Colonic mucosa (tissue), 4 donors: ENCODE measurements at regions not wholly inside any gene's neighbourhood (a gene's known extent, or its start where the extent isn't known, plus 50 kb on each side); places are given as distances from the start of the nearest gene placed in this dataset.

Experiments used
- DNase-seq: peaks from one replicate; pipeline ENCODE4 v3.0.0-alpha.2; 2020
- H3K27ac ChIP-seq: fragments of 200-600 bp; one replicate; pipeline ENCODE4 v1.8.0; 2021
- H3K27me3 ChIP-seq: fragments of 200-600 bp; one replicate; pipeline ENCODE4 v1.8.0; 2021
- H3K36me3 ChIP-seq: fragments of 200-600 bp; one replicate; pipeline ENCODE4 v1.8.0; 2021
- H3K4me1 ChIP-seq: fragments of 200-600 bp; one replicate; pipeline ENCODE4 v1.8.0; 2021; ENCODE audit warnings: mild to moderate bottlenecking
- H3K4me3 ChIP-seq: fragments of 200-600 bp; one replicate; pipeline ENCODE4 v1.8.0; 2021
- H3K9ac ChIP-seq, 2 donors: one replicate each; pipeline ENCODE4 v1.7.0; 2013; ENCODE audit warnings: control low read depth in 2 of 2, low read depth in 2 of 2, low read length in 2 of 2
- H3K9me3 ChIP-seq: fragments of 200-600 bp; one replicate; pipeline ENCODE4 v1.8.0; 2021
- intact Hi-C: fragments of 100-400 bp; cut with DNase I; formaldehyde crosslinking; loops from one replicate; pipeline ENCODE4 v1.14.1; 2022
- TF ChIP-seq, protein P1 (sequence below): fragments of 200-600 bp; IDR thresholded peaks from one replicate; pipeline ENCODE4 v1.8.0; 2022; ENCODE audit warnings: antibody characterized with exemption, mild to moderate bottlenecking
- donor health status: healthy.
- donor health status: DM: no; HTN: no; CAD: no.
- donor health status: DM: no; HTN: no; CAD: no.

DNA sequence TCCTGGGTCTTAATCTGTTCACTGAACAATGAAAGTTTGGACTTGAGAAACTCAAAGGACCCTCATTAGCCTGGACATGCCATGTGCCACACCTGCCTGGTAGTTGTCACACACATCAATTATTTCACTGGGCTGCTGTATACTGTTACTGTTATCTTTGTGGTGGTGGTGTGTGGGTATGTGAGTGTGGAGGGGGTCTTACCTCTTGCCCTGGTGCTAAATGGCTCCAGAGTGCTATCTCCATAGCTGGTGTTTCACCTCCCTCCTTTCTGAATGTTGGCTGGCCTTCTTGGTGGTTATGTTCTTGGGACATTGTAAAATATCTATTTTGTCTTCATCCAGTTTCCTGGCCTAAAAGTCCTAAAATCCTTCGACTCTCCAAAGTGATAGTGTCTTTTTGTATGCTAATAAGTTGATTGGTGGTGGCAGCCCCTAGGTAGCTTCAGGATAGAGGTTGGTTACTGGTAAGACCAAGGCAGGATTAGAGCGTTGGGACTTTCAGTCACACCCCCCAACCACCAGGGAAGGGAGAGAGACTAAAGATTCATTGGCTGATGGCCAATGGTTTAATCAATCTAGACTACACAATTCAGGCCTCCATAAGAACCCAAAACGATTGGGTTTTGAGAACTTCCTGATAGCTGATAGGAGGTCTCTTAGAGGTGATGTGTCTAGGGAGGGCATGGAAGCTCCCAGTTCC is 328.1 kb downstream of the MYCN start:
- intact Hi-C loops: no loop called here
- H3K27ac ChIP-seq: no peak overlapping the region
- H3K27me3 ChIP-seq: no peaks in the 10 kb centered on the region
- H3K36me3 ChIP-seq: no peaks in the 10 kb centered on the region
- no peaks in the 10 kb centered on the region for H3K9me3 ChIP-seq
- no peak for DNase-seq
- H3K9ac ChIP-seq: no peak overlapping the region
- TF ChIP-seq, protein P1, sequence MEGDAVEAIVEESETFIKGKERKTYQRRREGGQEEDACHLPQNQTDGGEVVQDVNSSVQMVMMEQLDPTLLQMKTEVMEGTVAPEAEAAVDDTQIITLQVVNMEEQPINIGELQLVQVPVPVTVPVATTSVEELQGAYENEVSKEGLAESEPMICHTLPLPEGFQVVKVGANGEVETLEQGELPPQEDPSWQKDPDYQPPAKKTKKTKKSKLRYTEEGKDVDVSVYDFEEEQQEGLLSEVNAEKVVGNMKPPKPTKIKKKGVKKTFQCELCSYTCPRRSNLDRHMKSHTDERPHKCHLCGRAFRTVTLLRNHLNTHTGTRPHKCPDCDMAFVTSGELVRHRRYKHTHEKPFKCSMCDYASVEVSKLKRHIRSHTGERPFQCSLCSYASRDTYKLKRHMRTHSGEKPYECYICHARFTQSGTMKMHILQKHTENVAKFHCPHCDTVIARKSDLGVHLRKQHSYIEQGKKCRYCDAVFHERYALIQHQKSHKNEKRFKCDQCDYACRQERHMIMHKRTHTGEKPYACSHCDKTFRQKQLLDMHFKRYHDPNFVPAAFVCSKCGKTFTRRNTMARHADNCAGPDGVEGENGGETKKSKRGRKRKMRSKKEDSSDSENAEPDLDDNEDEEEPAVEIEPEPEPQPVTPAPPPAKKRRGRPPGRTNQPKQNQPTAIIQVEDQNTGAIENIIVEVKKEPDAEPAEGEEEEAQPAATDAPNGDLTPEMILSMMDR: no peak
- H3K4me3 ChIP-seq: no peak overlapping the region
- no peaks in the 10 kb centered on the region for H3K4me1 ChIP-seq

- no peak overlapping the region for H3K4me3 ChIP-seq
- no peaks in the 10 kb centered on the region for H3K9me3 ChIP-seq
- H3K27ac ChIP-seq: no peak overlapping the region
- no peaks in the 10 kb centered on the region for H3K36me3 ChIP-seq
- TF ChIP-seq, protein P1: no peak
- H3K9ac ChIP-seq: no peak overlapping the region
- H3K4me1 ChIP-seq: no peaks in the 10 kb centered on the region
- intact Hi-C loops: no loop called here
- H3K27me3 ChIP-seq: no peaks in the 10 kb centered on the region
- no peak for DNase-seq
Observed at GRCh38 chr2:16266571-16266970, 326.2 kb downstream of the MYCN start.

DNA sequence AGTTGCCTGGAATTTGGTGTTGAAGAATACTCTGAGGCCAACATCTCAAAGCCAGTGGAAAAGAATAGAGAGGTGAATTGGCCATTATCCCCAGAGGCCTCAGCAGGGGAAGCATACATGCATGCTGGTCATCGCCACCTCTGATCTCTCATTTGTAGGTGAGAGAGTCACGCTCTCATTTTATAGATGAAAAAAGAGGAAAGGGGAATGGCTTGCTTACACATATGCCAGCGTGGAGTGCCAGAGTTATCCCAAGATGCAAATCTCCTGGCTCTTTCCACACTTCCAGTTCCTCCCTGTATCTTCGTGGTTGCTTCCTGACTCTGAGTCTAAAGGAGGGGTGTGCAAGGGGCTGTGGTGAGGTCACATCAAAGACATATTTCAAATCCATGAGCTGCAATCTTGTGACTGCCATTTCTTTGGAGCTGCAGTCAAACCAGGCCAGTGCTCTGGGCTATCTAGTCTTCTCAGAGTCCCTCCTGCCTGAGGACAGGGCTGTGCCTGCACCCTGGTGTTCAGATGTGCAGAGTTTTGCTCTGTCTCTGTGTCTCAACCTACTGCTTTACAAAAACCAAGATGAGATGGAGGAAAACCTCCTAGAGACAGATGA is 324.7 kb downstream of the MYCN start:
- H3K9ac ChIP-seq: no peak overlapping the region
- H3K36me3 ChIP-seq: no peaks in the 10 kb centered on the region
- no peaks in the 10 kb centered on the region for H3K4me1 ChIP-seq
- intact Hi-C loops: no loop called here
- no peaks in the 10 kb centered on the region for H3K9me3 ChIP-seq
- H3K27ac ChIP-seq: no peak overlapping the region
- H3K4me3 ChIP-seq: no peak overlapping the region
- no peak for DNase-seq
- H3K27me3 ChIP-seq: no peaks in the 10 kb centered on the region
- TF ChIP-seq, protein P1: no peak

GRCh38 chr2:16264491-16264890 is 324.1 kb downstream of the MYCN start:
- no peak overlapping the region for H3K4me3 ChIP-seq
- H3K9ac ChIP-seq: no peak overlapping the region
- no peak overlapping the region for H3K27ac ChIP-seq
- H3K36me3 ChIP-seq: no peaks in the 10 kb centered on the region
- no peaks in the 10 kb centered on the region for H3K4me1 ChIP-seq
- H3K9me3 ChIP-seq: no peaks in the 10 kb centered on the region
- intact Hi-C loops: no loop called here
- DNase-seq: no peak
- no peaks in the 10 kb centered on the region for H3K27me3 ChIP-seq
- TF ChIP-seq, protein P1: no peak

DNA sequence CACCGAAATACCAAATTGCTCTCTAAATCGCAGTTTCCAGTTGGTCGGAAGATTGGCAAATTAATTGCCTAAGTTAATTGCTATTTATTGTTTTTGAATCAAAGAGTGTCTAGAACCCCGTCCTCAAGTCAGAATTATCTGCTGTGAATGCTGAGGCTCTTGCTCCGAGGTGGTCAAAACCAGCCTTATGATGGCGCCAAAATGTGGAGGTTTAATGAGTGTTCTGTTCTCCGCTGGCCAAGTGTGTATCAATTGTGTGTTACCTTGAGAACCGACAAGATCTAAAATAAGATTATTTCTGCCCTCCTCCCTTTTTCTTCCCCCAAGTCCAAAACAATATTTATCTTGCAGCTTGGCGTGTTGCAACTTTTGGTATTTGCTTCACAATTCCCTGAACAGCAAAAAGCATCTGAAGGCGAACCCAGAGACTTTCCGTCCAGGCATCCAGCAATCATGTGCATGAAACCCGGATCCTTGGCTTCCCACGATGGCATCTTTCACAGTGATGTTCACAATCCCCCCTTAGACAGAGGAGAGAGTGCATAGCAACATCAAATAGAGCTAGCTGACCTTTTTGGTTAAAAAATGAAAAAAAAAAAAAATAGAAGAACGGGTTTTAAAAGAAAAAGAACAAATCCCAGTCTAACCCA is 323.0 kb downstream of the MYCN start:
- Histone ChIP-seq H3K27me3 (no peaks in the 10 kb centered on the region), H3K4me1 (no peaks in the 10 kb centered on the region), H3K36me3 (no peaks in the 10 kb centered on the region), H3K9ac (no peak overlapping the region), H3K4me3 (no peak overlapping the region), H3K27ac (no peak overlapping the region), H3K9me3 (no peaks in the 10 kb centered on the region)
- DNase-seq: no peak
- intact Hi-C loops: no loop called here
- TF ChIP-seq, protein P1: no peak
